Testis (tissue), 2 donors: ENCODE measurements at regions not wholly inside any gene's neighbourhood (a gene's known extent, or its start where the extent isn't known, plus 50 kb on each side); places are given as distances from the start of the nearest gene placed in this dataset.

Experiments
- CTCF ChIP-seq, 3 experiments: fragments of 450-650 bp in 2 of 3; fragments of 200-600 bp in 1 of 3; sonication (generic) in 1 of 3; IDR thresholded peaks; one replicate each; pipeline ENCODE4 v1.5.1; 2016 to 2019; ENCODE audit warnings: antibody characterized with exemption in 3 of 3, mild to moderate bottlenecking in 2 of 3, moderate library complexity in 1 of 3
- POLR2A ChIP-seq: fragments of 450-650 bp; IDR thresholded peaks from one replicate; pipeline ENCODE4 v1.6.1; 2017; ENCODE audit warnings: antibody characterized with exemption, mild to moderate bottlenecking, moderate library complexity

GRCh38 chr9:84513979-84514378, 155.6 kb upstream of the NTRK2 start:
- no peak for TF ChIP-seq CTCF (IDR thresholded peaks at IDR 0.05)
- no peak for TF ChIP-seq POLR2A
